Activated CD8-positive, alpha-beta memory T cell treated with anti-CD3 and anti-CD28 coated beads, Interleukin-2, amount 50 U/mL, for 1 hour (primary cell): ENCODE measurements at regions not wholly inside any gene's neighbourhood (a gene's known extent, or its start where the extent isn't known, plus 50 kb on each side); places are given as distances from the start of the nearest gene placed in this dataset.

Source experiments
- DNase-seq: peaks from one replicate; pipeline ENCODE4 v3.0.0-alpha.2; 2020; ENCODE audit errors: extremely low read depth

DNA sequence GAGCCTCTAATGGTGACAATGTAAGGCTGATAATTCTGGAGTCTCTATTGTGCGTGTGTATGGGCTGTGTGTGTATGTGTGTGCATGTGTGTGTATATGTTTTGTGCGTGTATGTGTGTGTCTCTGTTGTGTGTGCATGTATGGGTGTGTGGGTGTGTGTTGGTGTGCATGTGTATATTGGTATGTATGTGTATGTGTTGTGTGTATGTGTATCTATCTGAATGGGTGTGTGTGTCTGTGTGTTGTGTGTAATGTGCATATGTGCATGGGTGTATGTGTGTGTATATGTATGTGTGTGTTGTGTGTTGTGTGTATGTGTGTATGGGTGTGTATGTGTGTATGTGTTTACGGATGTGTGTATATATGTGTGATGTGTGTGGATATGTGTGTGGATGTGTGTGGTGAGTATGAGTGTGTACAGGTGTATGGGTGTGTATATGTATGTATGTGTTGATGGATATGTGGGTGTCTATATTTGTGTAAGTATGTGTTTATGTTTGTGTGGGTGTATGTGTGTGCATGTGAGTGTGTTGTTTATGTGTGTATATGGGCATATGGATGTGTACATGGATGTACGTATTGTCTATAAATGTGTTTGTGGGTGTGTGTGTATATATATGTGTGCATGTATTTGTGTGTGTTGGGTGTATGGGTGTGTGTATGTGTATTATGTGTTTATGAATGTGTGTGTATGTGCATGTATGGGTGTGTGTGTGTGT is 366.7 kb downstream of the UQCRFS1 start:
- DNase-seq: no peak

DNA sequence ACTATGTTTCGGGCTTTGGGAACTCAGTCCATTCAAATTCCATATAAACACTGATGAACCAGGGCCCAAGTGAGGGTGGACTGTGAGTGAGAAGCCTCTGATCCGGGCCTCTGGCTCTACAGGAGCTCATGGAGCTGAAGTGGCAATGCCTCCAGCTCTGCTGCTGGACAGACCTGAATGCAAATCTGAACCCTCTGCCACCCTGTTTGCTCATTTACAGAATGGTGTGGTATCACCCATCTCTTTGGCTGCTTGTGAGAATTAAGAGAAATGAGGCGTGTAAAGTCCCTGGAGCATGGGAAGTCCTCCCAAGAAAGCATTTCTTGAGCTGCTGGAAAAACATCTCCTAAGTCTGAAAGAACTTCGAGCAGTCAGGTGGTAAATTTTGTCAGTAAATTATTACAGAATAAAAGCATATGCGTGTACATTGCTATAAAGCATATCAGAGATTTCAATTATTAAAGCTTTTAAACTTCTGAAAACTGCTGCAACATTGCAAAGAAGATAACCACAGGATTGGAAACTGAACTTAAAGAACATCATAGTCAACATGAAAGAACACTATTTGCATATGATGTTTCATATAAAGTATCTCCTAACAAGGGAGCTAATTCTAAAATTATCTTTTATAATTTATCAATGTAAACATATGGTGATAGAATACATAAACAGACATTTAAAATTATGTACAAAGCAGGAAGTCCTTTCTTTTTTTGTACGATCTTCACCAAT is 369.0 kb downstream of the UQCRFS1 start:
- no peak for DNase-seq

DNA sequence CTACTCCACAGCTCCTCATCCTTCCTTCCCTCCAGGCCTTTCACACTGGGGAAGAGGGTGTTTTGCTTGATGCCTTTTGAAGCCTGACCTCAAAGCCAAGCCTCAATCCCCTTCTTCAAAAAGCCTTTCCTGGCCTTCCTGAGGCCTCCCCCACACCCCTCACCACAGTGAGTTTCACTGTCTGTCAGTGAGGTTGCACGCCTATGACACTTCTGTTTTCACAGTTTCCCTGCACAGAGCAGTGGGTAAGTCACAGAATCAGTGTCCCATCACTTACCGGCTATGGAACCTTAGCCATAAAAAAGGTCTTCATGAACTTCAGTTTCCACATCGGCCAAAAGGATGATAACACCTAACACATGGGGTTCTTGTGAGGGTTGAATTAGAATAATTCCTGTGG is 371.4 kb downstream of the UQCRFS1 start:
- DNase-seq: no peak

DNA sequence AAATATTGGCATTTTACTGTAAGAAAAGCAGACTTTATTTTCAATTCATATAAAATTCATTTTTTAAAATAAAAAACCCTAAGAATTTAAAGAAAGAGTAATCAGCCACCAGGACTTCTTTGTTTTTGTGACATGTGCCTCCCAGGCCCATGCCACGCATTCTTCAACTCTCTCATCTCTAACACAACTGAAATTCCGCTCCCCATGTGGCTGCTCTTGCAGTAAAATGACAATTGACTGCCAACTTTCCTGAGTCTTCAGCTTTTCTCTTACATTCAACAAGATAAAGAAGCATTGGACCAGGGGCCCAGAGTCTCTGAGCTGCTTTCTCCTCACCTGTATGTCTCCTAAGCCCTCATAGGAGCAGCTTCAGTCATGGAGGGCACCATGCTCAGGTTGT is 372.1 kb downstream of the UQCRFS1 start:
- DNase-seq: no peak

DNA sequence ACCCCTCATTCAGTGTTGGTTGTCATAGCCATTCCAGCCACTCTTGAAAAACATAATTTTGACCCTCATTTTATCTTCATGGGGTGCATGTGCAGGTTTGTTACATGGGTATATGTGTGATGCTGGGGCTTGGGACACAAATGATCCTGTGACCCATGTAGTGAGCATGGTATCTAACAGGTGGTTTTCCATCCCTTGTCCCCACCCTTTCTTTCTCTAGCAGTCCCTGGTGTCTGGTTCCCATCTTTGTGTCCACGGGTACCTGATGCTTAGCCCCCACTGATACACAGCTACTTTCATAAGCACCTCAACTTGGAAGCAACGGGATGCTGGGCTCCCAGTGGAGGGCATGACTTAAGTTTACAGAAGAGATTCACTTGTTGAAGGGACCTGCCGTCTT is 373.5 kb downstream of the UQCRFS1 start:
- DNase-seq: no peak

DNA sequence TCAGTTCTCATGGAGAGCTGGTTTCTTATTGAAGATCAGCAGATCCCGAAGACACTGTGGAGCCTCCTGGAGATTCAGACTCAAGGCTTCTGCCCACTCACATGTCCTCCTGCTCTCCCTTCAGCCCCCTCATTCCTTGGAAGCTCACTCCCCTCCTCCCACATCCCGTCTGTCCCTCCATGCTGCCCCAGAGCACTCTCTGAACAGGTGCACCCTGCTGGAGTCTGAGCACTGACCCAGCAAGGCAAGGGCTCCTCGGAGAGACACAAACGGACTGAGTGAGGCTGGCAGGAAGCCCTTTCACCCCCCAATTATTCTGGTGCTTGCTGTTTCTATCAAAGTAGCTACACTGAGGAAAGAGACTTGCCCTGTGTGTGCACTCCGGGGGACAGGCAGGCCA is 374.0 kb downstream of the UQCRFS1 start:
- DNase-seq: no peak

DNA sequence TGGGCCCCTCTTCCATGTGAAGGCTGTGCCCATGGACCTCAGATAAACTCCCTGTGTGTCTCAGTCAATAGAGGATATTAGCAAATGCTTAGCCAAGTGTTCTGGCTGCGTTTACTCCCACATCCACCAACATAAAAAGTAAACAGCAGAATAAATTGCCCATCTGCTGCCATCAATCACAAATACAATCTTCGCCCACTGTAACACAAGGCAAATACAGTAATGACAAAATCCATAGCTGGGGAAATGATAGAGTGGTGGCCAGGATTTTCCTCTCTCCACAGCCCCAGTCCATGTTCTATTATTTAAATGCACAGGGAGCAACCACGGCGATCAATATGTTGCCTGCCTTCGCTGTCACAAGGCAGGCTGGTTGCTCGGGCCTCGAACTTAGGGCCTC is 376.5 kb downstream of the UQCRFS1 start:
- DNase-seq: no peak

DNA sequence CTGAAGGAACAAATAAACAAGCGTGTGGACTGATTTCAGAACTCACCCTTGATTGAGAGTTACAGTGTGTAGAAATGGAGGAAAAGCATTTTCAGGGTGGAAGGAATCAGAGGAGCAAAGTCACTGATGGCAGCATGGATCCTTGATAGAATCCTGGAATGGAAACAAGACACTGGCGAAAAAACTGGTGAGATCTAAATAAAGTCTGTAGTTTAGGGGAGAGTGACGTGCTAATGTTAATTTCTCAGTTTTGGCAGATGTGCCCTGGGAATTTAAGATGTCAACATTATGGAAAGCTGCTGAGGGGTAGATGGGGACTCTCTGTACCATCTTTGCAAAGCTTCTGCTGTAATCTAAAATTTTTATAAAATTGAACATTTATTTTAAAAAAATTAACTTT is 378.0 kb downstream of the UQCRFS1 start:
- no peak for DNase-seq

DNA sequence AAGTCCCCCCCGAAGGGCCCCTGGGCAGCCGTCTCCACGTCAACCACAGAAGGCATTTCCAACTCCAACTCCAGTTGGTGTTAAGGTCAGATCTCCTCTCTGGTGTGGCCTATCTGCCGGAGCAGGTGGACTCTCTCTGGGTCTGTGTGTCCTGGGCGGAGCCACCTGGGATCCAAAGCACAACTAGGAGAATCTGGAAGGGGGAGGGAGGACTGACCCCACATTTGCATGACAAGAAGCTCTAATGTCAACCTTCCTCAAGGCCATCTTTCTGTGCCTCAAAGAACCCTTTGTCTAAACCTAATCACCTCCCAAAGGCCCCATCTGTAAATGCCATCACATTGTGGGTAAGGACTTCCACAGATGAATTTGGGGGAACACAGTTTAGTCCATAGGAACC is 381.5 kb downstream of the UQCRFS1 start:
- no peak for DNase-seq

DNA sequence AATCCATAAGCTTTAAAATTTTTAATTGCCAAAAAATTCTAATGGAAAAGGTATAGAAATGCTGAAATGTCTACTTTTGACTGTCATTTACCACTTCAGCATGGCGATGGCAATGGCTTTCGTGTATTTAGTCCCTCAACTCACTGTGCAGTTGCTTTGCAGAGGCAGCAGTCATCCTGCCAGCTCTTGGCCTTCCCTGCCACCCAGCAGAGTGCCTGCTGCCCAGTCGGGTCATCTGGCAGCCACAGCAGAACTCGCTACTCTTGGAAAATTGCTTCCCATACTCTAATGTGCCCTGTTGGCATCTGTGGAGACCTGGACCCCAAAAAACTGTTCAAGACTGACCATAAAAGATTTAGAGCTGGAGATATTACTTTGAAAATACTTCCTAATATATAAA is 383.2 kb downstream of the UQCRFS1 start:
- no peak for DNase-seq

DNA sequence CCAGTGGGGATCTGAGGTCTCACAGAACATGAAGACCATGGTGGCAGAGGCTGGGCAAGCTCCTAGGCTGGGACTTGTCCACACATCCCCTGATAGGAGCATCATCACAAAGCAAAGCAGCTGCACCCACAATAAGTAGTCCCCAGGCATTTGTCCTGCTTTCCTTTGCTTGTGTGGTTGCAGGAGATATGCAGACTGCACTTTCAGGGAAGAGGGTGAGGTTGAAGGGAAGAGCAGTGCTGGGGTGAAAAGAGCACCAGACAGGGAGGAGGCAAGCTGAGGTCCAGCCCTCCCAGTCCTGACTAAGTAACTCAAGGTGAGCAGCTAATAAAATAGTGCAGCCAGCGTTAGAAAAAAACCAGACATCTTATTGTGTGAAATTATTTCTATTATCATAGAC is 383.6 kb downstream of the UQCRFS1 start:
- DNase-seq: no peak

DNA sequence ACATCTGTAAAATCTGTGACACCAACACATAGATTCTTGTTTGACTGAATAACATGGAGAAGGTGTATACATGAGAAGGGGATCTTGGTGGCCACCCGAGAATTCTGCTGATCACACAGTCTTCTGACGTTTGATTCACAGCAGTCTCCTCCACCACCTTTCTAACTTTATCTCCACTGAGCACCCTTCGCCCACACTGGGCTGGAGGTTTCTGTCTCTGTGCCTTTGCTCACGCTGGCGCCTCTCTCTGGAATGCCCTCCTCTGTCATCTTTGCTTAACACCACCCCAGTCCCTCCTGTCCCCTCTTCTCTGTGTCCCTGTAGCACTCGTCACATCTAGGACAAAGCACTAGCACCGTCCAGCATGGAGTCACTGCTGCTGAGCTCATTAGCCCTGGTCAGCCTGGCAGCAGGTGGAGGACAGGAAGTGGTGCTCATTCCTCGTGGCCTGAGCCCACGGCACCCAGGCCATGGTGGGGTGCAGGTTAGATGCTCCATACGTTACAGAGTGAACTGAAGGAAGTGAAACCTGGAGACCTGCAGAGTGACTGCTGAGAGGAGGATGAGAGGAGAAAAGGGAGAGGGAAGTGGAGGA is 384.6 kb downstream of the UQCRFS1 start:
- DNase-seq: no peak

DNA sequence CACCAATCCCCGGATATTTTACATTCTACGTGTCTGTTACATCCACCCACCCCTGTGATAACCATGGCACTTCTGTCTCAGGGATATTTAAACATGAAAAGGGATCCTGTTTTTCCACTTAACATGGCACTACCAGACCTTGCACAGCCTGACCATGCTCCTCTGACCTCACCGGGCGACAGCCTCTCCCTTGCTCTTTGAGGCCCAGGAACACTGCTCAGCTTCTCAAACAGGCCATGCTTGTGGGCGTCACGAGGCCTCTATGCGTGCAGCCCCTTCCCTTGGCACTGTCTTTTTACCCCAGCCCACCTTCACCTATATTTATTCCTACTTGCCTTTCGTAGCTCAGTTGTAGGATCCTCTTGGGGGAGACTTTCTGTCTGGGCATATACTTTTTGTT is 385.6 kb downstream of the UQCRFS1 start:
- DNase-seq: no peak

DNA sequence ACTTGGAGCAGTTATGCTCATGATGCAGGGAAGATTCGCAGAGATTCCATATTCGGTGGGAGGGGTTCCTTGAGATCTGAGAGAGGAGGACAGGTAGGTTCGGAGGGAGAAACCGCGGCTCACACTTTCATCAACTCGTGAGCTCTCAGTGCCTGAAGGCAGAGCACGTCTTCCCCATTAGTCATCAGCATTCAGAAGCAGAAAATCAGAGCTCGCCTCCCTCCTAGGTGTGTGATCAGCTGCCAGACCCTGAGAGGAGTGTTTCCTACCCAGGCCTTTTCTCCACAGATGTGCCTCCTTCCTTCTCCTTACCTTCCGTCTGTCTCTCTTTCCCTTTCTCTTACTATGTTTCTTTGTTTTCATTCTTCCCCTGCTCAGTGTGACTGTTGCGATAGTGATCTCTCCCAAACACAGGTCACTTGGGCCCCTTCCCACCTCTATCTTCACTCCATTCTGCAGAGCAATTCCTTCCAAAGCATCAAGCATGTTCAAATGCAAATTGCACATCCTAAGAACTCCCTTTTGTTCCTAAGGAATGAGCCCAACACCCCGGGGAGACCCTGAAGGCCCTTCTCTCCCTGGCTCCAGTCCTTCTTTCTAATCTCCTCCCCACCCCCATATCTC is 389.5 kb downstream of the UQCRFS1 start:
- DNase-seq: no peak

DNA sequence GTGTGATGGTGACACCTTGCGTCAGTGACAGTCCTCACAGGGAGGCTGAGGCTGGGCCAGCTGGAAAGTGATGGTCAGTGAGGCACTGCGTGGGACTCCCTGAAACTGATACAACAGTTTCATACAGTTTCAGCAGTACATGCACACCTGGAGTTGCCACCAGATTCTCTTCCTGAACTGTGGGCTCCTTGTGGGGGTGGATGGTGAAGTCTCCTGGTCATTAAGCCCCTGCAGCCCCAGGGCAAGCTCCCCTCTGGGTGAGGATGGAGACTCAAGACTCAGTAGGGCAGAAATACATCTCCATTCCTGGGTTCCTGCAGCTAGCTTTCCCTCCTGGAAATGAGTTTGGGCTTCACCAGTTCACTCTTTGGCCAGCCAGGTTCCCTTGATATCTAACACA is 392.7 kb downstream of the UQCRFS1 start:
- DNase-seq: no peak

DNA sequence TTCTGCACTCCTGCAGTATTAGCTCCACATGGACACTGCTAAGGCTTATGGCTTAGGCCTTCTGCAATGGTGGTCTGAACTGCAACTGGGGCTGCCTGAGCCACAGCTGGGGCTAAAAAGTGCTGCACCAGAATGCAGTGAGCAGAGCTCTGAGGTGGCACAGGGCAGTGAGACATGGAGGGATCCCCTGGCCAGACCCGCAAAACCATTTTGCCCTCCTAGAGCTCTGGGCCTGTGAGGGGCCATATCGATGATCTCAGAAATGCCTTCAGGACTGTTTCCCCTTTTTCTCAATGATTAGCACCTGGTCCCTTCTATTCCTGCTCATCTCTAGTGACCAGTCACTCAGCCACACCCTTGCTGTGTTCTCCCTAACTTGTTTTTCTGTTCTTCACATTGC is 397.7 kb downstream of the UQCRFS1 start:
- DNase-seq: no peak

DNA sequence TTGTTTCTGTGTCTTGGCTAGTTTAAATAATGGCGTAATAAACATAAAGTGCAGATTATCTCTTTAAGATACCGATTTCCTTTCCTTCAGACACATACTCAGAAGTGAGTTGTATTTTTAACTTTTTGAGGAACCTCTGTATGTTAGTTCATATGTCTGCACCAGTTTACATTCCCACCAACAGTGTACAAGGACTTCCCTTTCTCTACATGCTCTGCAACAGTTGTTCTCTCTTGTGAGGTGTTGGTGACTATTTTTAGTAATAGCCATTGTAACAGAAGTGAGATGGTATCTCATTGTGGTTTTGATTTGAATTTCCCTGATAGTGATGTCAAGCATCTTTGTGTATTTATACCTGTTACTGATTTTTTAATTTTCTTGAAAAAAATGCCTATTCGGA is 418.6 kb downstream of the UQCRFS1 start:
- no peak for DNase-seq

DNA sequence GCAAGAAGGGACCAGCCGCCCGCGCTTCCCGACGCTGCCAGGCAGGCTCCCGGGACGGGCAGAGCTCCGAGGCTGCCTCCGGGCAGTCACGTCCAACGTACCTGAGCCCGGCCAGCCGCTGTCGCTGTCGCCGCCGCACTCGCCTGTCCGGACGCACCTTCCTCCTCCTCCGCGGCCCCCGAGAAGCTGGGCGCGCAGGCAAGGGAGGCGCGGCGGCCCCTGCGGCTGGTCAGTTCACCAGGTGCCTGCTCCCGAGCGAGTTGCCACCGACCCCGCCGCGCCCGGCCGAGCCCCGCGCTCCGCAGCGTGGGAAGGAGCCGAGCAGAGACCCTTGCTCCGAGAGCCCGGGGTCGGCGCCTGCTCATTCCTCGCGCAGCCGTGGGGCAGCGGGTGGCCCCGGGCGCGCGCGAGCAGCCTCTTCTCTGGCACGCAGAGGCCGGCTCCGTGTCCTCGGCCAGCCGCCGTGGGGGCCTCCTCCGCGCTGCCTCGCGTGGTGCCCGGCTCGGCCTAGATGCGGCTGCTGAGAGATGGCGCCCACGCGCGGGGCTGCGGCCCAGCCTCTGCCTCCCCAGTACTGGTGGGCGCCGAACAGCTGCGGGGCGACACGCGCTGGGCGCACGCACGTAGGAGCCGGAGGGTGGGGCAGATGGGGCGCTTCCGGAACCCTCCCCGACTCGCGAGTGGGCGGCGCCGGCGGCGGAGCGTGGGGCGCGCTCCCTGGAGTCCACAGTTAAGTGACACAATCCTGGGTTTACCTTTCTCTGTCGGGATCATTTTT is 419.4 kb downstream of the UQCRFS1 start:
- no peak for DNase-seq

DNA sequence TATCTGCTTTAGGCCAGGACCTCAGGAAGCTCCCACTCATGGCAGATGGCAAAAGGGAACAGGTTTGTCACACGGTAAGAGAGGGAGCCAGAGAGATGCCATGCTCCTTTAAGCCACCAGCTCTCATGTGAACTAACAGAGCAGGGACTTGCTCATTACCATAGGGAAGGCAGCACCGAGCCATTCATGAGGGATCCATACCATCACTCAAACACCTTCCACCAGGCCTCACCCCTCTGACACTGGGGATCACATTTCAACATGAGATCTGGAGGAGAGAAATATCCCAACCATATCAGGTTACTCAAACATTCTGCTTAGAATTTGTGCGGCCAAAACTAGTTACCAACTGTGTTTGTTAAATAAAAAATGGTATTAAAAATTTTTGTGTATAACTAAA is 427.0 kb downstream of the UQCRFS1 start:
- no peak for DNase-seq

DNA sequence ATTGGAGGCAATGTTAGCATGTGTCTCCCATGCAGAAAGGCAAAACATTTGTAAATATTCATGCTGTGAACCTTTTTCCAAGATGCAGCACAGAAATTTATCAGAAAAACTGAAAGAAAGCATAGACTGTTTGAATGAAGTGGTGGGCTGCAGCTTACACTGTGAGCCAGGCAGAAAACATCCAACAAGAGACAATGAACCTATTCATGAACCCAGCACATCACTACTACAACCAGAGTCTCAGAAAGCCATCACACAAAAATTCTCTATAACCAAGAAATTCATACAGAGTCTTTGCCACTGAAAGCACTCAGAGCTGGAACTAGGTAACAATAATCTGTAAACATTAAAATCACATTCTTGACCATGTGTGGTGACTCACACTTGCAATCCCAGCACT is 448.9 kb downstream of the UQCRFS1 start:
- DNase-seq: no peak

DNA sequence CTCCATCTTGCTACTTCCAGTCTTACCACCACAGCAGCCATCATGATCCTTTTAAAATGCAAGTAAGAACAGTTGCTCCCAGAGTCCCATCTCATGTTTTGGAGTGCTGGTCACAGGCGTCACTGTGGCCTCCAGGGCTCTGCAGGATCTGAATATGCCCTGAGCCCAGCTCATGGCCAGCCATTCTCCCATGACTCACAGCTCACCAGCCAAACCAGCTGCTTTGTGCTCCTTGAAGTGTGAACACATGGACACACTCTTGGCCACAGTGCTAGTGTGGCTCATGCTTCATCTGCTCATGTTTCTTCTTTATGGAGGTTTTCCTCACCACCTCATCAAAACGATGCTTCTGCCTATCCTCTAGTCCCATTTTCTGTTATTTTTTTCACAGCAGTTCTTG is 466.5 kb downstream of the UQCRFS1 start:
- DNase-seq: no peak

DNA sequence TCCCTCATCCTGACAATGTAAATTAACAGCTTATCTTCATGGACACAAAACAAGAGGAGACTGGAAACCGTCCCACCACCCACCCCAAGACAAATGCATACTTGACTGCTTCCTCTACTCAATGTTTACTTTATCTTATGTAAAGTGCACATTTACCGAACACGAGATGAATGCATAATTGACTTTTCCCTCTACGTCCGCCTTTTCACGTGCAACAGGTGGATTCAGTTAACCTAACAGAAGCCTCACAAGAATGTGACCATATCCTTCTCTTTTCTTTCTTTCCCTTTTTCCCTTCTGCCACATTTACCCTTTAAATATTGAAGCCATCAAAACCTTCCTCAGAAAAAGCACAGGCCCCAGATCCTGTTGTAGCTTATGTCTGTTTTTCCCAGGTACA is 468.0 kb downstream of the UQCRFS1 start:
- no peak for DNase-seq
